GM19452 (cell line): ENCODE measurements at regions not wholly inside any gene's neighbourhood (a gene's known extent, or its start where the extent isn't known, plus 50 kb on each side); places are given as distances from the start of the nearest gene placed in this dataset.

ENCODE experiments used
- ATAC-seq: cut with Tn5 transposase; IDR thresholded peaks from one replicate; pipeline ENCODE4 v1.9.1; 2021; ENCODE audit not compliant: unreplicated experiment

DNA sequence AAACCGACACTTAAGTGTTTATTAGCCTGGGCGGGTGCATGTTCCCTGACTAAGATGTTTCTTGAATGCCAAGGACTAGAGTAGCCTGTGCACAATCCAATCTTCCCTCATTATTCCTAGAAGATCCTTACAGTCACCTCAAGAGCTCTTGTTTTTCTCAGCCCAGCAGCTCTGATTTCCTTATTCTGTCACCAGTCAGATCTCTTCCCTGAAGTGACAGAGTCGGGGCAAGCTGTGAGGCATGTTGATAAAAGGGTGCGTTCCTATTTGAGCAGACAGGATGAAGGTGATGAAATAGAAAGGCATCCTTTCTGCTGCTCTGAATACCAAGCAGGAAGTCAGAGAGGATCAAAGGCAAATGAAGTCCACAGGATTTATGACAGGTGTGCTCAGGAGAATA lies 125.6 kb upstream of the MCTP2 start:
- ATAC-seq: no peak

DNA sequence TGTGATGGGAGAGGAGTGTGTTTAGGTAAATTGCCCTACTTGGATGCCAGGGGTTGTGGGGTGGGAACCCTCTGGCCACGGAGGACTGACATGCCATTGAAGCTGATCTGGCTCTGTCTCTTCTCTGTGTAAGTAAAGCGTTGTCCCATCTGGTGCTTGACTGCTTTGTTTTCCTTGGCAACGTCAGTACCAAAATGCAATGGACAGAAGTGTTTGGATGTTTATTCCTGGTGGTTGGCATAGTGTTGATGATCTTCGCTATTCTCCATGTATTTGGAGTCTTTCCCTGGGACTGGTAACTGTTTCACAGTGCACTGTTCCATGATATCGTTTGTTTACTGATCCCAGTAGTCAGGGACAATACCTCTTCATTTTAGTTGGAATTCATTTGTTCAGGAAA lies 130.5 kb upstream of the MCTP2 start:
- no peak for ATAC-seq

DNA sequence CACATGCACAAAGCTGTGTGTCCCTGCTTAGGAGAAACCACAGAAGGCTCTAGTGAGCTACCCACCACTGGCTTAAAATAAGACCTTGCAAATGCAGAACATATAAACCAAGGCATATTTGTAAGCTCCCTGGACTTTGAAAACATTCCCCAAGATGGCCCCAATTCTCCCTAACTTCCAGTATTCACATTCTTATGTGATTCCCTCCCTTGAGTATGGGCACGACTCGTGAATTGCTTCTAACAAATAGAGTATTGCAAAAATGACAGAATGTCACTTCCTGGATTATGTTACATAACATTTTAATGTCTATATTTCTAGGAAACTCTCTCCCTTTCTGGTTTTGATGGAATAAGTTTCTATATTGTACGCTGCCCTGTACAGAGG lies 131.8 kb upstream of the MCTP2 start:
- no peak for ATAC-seq

DNA sequence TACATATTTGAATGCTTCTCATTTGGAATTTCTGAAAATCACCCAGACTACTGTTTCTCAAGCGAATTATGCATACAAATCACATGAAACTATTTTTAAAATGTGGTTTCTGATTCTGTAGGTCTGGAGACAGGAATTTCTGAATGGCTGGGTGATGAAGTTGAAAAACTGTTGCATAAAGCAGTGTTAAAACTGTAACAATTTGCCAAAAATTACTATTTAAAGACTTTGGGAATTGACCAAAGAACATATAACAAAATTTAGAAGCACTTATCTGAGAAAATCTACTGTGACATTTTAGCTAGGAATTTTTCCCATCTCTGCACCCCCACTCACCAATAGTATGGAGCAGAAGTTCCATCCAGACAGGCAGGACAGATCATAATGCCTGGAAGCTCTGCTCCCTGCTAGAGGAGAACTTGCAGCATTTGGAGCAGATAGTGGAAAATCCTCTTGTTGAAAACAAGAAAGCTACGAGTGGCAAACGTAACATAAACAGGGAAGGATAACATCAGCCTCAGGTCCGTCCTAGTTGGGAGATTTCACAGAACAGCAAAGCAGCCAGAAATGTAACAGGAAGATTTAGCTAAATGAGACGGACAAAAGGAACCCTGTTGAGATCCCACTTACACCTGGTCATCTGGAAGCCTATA lies 132.3 kb upstream of the MCTP2 start:
- no peak for ATAC-seq

DNA sequence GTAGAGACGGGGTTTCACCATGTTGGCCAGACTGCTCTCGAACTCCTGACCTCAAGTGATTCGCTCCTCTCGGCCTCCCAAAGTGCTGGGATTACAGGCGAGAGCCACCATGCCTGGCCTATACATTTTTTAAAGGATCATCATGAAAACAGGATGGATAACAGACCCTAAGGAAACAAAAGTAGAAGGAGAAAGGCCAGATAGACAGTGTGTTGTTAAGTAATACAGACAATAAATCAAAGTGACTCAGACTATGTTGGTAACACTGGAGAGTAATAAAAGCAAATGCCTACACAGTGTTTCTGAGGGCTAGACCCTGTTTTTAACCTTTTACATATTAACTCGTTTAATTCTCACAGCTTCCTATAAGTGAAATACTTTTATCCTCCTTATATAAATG lies 133.8 kb upstream of the MCTP2 start:
- ATAC-seq: no peak

DNA sequence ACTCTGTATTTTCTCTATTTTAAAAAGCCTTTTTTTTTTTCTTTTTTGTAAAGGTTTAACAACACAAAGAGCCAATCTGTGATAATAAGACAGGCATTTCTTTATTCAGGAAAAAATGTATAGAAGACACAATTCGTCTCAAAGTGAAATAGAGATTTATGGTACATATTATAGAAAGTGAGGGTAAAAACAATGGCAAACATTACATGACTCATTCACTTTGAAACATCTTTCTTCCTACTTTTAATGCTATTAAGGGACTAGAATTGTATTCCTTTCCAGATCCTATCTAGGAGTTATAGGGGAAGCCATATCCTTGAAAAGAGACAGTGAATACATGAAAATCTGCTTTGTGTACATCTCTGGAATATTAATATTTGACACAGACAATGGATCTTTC lies 137.1 kb upstream of the MCTP2 start:
- ATAC-seq: no peak

DNA sequence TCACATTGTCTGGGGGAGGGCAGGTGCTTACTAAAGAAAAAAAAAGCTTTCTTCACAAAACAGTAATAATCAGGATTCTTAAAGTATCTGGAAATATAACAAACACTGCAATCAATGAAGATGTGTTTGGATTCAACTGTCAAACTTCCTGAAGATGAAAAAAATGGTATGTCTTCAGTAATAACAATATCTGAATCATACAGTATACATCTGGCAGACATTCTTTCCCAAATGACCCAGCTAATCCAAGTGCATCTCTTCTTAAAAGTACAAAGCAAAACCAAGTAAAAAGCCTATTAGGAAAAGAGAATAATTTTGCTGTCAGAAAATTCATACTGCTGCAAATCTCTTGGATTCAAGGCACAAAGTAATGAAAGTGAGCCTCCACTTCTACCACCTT lies 145.0 kb upstream of the MCTP2 start:
- ATAC-seq: no peak

DNA sequence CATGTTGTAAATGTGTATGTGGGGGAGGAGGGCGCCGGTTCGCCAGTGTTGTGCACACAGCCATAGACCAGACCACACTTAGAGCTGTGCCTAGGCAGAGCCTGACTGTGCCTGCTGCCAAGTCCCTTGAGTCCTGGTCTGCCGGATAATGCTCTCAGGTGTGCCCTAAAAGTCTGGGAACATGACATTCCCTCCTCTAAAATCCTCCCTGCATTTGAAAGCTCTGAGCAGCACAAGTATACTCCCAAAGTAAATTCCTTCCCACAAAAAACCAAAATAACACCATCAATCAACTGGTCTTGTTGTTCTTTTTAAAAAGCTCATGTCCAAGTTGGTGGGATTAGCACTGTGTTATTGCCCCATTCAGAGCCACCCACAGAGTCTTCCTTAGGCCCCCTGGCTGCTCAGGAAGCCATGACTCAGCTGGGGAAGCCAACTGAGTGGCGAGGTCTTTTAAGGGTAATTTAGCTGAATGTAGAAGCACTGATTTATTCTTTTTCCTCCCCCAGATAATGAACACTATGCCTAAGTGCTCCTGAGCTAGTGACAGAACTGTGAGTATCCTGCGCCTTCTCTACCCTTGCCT lies 147.8 kb upstream of the MCTP2 start:
- no peak for ATAC-seq

DNA sequence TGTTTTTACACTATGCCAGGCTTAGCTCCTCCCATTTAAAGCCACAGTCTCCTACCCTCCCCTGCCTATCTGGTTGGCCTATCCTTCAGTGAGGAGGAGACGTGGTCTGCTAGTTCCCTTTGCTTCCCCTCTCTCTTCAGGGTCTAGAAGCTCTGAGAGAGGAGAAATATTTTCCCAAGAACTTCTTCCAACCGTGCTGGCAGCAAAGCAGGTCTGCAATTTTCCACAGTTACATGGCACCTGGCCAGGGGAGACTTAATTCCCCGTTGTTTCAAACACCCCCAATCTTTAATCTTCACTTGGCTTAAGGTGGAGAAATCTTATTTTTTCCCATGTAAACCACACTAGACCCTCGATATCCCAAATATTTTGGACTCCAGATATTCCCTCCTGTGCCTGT lies 149.5 kb upstream of the MCTP2 start:
- no peak for ATAC-seq

DNA sequence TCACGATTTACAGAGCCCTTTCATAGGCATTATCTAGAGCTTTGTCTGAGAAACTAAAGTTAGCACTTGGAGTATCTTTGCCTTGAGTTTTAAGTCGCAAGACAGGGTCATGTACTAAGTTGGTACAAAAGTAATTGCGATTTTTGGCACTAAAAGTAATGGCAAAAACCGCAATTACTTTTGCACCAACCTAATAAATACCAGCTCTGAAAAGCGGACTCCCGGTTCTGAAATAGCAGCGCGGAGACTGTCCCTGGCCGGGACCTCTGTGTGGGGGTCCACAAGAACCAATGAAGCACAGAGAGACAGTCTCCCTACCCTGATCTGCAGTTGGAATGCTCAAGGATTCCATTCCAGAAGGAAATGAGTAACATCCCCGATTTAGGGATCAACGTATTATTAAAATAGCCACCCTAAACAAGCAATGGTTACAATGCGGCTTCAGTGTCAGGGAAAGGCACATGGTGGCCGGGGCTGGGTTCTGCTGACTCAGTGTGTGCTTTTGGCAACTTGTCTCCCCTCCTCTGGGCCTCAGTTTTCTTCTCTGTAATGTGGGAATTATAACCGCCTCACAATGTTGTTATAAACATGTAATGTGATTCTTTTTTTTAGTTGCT lies 150.3 kb upstream of the MCTP2 start:
- no peak for ATAC-seq

DNA sequence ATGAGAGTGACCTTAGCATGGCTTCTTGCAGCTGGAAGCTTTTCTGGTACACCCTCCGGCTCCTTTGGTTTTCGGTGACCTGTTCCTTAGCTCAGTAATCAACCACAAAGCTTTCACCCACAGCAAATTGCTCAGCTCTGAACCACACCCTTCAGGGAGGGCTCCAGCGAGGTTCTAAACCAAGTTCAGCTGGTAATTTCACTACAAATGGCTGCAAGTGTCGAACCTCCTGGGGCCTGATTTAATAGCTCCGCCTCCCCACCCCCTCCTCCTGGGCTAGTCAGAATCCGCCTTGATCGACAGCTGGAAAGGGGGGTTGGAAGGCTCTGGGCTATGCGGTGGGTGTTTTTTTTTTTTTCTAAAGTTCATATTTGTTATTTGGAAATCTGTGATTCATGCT lies 150.9 kb upstream of the MCTP2 start:
- ATAC-seq: no peak

DNA sequence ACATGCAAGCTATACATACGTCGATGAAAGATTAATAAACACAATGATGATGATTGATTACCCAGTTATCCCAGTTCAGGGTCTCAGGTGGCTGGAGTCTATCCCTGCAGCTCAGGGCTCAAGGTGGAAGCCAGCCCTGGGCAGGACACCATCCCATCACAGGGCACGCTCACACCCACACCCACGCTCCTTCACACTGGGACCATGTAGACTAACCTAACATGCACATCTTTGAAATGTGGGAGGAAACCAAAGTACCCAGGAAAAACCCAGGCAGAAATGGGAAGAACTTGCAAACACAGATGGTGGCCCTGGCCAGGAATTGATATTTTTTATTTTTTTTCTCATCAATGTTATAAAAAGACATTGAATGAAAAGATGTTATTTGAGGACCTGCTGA lies 151.4 kb upstream of the MCTP2 start:
- ATAC-seq: no peak

DNA sequence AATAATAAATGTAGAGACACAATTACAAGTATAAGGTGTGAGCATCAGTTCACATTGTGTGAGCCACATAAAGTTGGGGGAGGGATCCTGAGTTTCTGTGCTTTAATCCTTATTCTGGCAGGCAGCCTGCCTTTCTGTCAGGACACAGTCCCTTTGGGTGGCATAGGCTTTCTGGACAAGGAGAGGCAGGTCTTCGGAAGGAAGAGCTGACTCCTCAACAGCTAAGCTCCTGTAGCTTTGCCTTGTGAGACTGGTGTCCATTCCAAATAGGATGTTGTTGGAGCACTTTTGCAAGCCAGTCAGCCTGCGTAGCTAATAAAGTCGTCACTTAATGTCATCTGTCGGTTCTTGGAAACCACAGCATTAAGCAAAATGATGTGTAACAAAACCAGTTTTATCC lies 151.9 kb upstream of the MCTP2 start:
- ATAC-seq: no peak

DNA sequence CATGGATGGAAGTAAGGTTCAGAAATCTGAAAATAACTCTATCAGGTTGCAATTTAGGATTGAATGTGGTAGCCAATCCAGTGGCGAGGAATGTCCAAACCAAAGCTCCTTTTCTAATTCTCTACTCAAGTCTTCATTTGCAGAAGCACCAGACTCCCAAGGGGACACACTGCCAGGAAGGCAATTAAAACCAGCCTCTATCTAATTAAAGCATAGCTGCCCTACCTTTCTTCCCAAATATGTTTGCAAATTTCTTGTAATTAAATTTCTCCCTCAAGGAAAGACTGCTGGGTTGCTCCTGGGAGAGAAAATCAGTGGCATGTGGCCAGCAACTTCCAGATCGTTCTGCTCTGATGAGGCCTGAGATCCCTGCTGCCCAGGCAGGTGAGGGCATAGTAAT lies 153.4 kb upstream of the MCTP2 start:
- no peak for ATAC-seq

DNA sequence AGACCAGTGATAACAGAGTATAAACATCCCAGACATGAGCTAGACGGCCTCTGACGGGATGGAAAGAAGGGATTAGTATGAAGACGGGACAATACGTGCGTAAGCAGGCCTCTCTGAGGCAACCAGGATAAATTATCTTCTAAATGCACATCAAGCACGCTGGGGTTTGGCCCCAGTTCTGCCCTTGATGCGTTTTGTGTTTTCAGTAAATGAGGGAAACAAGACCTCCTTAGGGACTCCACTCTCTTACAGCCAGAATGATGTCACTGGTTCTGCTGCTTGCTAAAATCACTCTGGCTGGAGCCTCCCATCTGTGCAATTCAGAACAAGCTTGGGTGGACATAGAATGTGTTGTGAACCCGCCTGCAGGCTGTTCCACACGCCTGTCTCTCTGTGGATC lies 156.0 kb upstream of the MCTP2 start:
- ATAC-seq: no peak

DNA sequence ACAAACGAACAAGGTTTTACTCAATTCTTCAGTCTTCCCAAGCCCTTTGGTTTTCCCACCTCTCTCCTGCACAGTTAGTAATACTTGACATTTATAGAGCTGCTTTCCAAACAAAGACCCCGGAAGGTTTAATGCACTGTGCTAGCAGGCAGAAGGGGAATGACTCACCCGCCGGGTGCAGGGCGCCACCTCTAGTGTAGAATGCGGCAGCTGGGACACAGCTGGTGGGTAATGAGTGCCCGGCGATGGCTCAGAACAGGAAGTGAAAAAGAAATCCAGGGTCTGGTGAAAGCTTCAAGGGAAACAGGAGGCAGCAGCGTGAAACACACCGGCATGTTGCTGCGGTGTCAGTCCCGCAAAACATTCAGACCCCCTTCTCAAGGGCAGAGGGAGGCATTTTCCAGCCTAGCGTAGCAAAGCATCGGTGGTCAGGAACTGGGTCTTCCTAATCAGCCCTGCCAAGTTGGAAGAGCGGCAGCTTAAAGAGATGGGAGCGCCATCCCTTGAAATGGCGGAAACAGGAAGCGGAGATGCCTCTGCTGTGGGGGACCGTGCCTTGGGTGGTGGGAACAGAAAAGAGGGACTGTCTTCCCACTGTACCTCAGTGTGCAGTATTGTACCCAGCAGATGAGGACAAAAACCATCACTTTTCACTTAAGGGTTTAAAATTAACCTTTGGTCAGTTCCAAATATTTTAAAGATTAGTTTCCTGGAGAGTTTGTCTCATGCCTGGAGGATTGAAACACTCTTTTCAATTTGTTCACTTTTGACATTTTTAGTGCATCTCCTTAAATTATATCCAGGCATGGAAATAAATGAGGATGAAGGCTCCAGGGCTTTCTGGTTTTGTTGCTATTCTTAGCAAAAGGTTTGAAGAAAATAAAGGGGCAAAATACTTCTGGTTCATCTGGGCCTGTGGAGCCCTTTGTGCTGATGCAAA lies 160.7 kb upstream of the MCTP2 start:
- ATAC-seq: peak; percentile 74

DNA sequence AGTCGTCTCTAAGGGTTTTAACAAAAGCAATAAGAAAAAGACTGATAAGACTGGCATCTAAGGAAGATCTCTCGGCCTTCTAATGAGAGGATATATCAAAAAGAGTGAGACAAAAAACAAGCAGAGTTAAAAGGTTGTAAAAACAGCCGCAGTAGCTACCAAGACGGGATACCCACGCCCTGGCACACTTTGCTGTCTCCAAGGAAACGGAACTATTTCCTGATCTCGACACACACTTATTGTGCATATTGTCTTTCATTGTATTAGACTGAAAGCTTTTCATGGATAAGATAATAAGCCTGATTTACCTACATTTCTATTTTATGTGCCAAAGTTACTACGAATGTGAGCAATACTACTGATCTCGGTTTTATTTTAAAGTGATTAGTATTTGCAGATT lies 161.5 kb upstream of the MCTP2 start:
- ATAC-seq: no peak

DNA sequence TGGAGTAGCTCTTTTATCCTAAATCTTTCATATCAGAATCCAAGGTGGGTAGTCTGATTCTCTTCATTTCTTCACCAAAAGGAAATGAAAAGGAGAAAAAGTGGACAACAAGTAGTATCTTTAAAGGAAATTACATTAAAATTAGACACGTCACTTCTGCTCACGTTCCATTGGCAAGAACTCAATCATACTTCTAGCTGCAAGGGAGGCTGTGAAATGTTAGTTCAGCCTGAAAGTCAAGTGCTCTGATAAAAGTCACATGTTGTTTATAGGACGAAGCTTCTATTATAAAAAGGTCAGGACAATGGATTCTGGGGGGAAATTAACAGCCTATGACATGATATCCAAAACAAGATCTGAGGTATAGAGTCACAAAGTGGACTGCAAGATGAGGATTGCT lies 164.6 kb upstream of the MCTP2 start:
- no peak for ATAC-seq

DNA sequence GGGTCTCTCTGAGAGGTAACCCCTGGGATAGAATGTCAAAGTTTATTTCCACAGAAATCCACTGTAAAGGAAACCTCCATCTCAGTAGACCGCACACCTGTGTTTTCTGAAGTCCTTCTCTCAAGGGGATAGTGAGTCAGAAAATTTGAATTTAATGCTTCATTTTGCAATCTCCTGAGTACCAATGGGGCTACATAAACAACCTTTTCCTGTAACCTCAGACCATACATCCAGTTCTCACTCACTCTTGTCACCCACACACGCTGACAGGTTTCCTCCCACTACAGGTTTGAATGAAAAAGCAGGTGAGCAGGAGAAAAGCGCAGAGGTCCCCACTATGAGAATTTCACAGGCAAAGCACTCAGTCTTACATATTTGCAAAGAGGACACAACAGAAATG lies 165.3 kb upstream of the MCTP2 start:
- ATAC-seq: no peak

DNA sequence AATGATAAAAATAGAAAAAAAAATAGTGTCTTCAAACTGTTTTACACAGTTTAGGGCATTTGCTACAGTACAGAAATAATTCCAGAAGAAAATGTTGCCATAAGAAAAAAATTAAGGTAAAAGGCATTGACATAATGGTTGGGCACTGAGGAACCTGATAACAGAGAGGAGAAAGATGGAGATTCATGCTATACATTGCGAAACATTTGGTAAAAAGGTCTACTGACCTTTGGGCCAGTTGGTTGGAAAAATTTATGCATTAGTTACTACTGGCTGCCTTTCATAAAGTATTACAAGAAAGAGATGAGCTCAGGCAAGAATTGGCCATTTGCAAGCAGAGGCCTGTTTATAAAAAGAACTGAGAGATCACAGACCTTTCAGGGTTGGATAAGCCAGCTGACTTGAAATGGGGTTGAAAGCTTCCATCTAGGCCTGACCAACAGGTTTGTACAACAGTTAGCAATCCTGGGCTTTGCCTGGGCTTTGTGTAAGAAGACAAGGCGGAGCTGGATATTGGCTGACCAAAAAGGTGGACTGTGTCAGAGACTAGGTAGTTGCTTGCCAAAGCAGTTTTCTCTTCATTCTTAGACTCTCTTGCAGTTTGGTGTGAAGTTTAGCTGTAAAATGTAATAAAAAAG lies 166.6 kb upstream of the MCTP2 start:
- ATAC-seq: no peak

DNA sequence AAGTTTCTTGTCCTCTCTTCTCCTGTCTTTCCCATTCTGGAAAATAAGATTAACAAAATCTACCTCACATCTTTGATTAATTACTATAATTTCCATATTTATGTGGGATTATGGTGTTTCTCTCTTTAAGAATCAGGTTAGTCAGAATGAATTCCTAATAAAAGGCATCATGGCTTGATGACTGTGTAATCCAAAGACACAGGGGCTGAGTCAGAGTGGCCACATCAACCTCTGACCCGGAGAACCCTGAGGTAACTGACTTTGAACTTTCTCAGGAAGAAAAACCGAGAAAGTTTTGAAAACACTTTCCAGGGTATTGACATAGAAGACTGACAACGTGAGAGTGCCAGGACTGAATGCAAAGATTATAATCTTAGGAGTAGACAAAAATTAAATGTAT lies 170.3 kb upstream of the MCTP2 start:
- ATAC-seq: no peak
